ENCODE measurements at regions not wholly inside any gene's neighbourhood (a gene's known extent, or its start where the extent isn't known, plus 50 kb on each side); places are given as distances from the start of the nearest gene placed in this dataset.

DNA sequence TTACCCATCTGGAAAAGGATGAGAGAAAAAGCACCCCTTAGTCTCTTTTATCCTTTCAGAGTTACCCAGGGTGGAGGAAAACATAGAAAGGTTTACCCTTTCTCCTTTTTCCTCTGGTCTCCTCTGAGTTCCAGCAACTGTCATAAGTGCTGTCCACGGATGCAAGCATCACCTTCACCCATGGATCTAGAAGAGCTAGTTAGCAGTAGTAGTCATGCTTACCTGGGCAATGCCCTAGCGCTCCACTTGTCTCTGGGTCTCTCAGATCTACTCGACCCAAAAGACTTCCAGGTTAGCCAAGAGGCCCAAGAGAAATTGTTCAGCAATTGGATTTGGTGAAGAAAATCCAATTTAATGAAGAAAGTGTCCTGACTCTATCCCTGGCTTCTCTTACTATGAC lies 656.2 kb upstream of the PTPRD start:
- no peak for TF ChIP-seq CTCF (IDR thresholded peaks at IDR 0.05; ENCODE audit: insufficient read depth, low read depth, low read length)
- H3K4me3 ChIP-seq (ENCODE audit: low read depth, low read length) = no peak overlapping the region
- no peak for DNase-seq (ENCODE audit: low read depth)

- no peak for TF ChIP-seq CTCF (IDR thresholded peaks at IDR 0.05; ENCODE audit: insufficient read depth, low read depth, low read length)
- DNase-seq (ENCODE audit: low read depth) = no peak
- H3K4me3 ChIP-seq (ENCODE audit: low read depth, low read length) = no peak overlapping the region
Observed at GRCh38 chr9:11275158-11275695, 662.4 kb upstream of the PTPRD start.

DNA sequence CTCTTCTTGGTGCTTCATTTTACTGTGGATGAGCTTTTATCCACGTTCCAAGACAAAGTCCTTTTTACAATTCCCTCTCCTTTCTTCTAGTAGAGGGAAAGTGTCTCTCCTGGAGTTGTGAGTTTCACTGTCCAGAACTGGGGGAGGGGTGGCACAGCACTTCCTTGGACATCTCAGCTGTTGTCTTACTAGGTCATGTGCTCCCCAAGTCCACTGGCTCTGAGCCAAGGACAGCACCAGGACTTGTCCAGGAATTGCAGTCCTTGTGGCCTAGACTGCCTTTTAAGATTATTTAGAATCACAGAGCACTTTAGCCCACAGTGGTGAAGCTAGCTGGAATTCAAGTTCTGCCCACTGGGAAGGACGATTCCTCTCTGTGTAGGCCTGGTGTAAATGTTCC lies 700.2 kb upstream of the PTPRD start:
- no peak for DNase-seq (ENCODE audit: low read depth)
- no peak overlapping the region for H3K4me3 ChIP-seq (ENCODE audit: low read depth, low read length)
- TF ChIP-seq CTCF (IDR thresholded peaks at IDR 0.05; ENCODE audit: insufficient read depth, low read depth, low read length) = no peak

GRCh38 chr9:11318946-11319345 lies 706.1 kb upstream of the PTPRD start:
- TF ChIP-seq CTCF (IDR thresholded peaks at IDR 0.05; ENCODE audit: insufficient read depth, low read depth, low read length) = no peak
- DNase-seq (ENCODE audit: low read depth) = no peak
- no peak overlapping the region for H3K4me3 ChIP-seq (ENCODE audit: low read depth, low read length)

DNA sequence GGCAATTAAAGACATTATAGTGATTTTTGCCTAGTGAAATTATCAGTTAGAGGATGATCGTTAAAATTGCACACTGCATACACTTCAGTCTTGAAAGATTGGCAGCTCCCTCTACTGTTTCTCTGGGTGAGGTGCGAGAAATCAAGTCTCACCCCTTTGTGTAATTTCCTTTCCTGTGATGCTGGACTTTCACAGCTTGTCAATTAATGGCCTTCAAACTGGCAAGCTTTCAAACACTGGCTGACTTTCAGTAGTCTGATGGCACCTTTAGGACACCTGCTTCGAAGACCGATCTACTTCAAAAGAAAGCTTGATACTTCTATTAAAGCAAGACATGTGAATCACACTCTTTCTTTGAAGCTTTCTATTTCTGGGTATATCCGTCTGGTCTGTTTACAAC lies 706.7 kb upstream of the PTPRD start:
- no peak overlapping the region for H3K4me3 ChIP-seq (ENCODE audit: low read depth, low read length)
- TF ChIP-seq CTCF (IDR thresholded peaks at IDR 0.05; ENCODE audit: insufficient read depth, low read depth, low read length) = no peak
- DNase-seq (ENCODE audit: low read depth) = no peak

- DNase-seq (ENCODE audit: low read depth) = no peak
- no peak for TF ChIP-seq CTCF (IDR thresholded peaks at IDR 0.05; ENCODE audit: insufficient read depth, low read depth, low read length)
- H3K4me3 ChIP-seq (ENCODE audit: low read depth, low read length) = no peak overlapping the region
Observed at GRCh38 chr9:11320989-11321388, 708.2 kb upstream of the PTPRD start.

- no peak overlapping the region for H3K4me3 ChIP-seq (ENCODE audit: low read depth, low read length)
- no peak for TF ChIP-seq CTCF (IDR thresholded peaks at IDR 0.05; ENCODE audit: insufficient read depth, low read depth, low read length)
- no peak for DNase-seq (ENCODE audit: low read depth)
Observed at GRCh38 chr9:11323457-11323856, 710.7 kb upstream of the PTPRD start.
